ENCODE measurements at regions not wholly inside any gene's neighbourhood (a gene's known extent, or its start where the extent isn't known, plus 50 kb on each side); places are given as distances from the start of the nearest gene placed in this dataset.
A peak's percentile ranks its signal among the peaks of the same experiment; 100 is the strongest.

DNA sequence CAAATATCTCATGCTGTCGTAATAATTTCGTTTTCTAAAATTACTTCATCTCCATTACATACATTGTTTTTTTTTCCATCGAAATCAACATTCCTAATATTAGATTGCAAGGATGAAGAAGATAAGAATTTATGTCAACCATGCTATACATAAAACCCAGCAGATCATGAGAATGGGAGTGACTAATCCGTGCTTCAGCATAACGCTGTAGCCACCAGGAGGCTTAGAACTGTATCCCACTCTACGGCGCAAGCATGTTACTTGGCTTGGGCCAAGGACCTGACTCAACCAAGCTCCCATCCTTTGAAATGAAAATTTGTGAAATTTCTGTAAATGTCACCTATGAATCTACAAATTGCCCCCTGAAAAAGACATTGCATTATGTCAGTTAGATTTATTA is 392.5 kb downstream of the FIGN start:
- Histone ChIP-seq H3K4me3 (ENCODE audit: low read depth, low read length) (no peak overlapping the region), H3K4me1 (ENCODE audit: control insufficient read depth in 1 of 2, insufficient read depth in 2 of 2, low read length in 2 of 2) (no peaks in the 10 kb centered on the region)
- 100% methylated on average over 3 of the region's 7 CpGs for WGBS (ENCODE audit: extremely low coverage, insufficient coverage, insufficient read length)

GRCh38 chr2:163341426-163341825 is 394.4 kb downstream of the FIGN start:
- Histone ChIP-seq H3K79me1 (ENCODE audit: low read length) (no peaks in the 10 kb centered on the region), H3K9ac (ENCODE audit: low read length) (no peak overlapping the region), H3K18ac (ENCODE audit: low read length) (no peak overlapping the region), H3K27me3 (ENCODE audit: insufficient read depth, low read length) (no peaks in the 10 kb centered on the region), H3K23ac (ENCODE audit: low read length) (no peak overlapping the region), H3K4me2 (ENCODE audit: low read length) (no peak overlapping the region), H3K27ac (ENCODE audit: low read depth, low read length) (no peak overlapping the region), H2BK120ac (ENCODE audit: insufficient read depth, low read length, poor library complexity) (no peak overlapping the region), H2BK5ac (ENCODE audit: low read depth, low read length, poor library complexity) (no peak overlapping the region), H2AFZ (ENCODE audit: insufficient read depth, low read length, poor library complexity) (no peak overlapping the region), H3K36me3 (ENCODE audit: control insufficient read depth in 1 of 2, insufficient read depth in 2 of 2, low read length in 2 of 2) (no peaks in the 10 kb centered on the region), H4K8ac (ENCODE audit: low read depth, low read length) (no peak overlapping the region), H3K14ac (ENCODE audit: low read length) (no peak overlapping the region), H2BK12ac (ENCODE audit: low read length) (no peak overlapping the region), H3K79me2 (ENCODE audit: control insufficient read depth, insufficient read depth, low read length, poor library complexity) (no peaks in the 10 kb centered on the region), H4K91ac (ENCODE audit: low read depth, low read length) (no peak overlapping the region), H3K9me3 (ENCODE audit: insufficient read depth, low read depth, low read length) (no peaks in the 10 kb centered on the region), H4K12ac (ENCODE audit: low read depth, low read length) (no peak overlapping the region), H3K4ac (ENCODE audit: low read depth, low read length) (no peak overlapping the region), H3K4me1 (ENCODE audit: control insufficient read depth in 1 of 2, insufficient read depth in 2 of 2, low read length in 2 of 2) (no peaks in the 10 kb centered on the region), H3K4me3 (ENCODE audit: low read depth, low read length) (no peak overlapping the region), H2AK5ac (ENCODE audit: low read length) (no peak overlapping the region)
- no CpG with 5 or more reads among the region's 2 CpGs for WGBS (ENCODE audit: extremely low coverage, insufficient coverage, insufficient read length)
- no peak for DNase-seq

More for the DNA sequence above, 392.5 kb downstream of the FIGN start:
- peaks cover under 1% of the 10 kb centered on the region for H3K79me1 ChIP-seq (ENCODE audit: low read length)
- no peak overlapping the region for H3K27ac ChIP-seq (ENCODE audit: low read depth, low read length)
- H3K23ac ChIP-seq (ENCODE audit: low read length): no peak overlapping the region
- no peaks in the 10 kb centered on the region for H3K36me3 ChIP-seq (ENCODE audit: control insufficient read depth in 1 of 2, insufficient read depth in 2 of 2, low read length in 2 of 2)
- H3K14ac ChIP-seq (ENCODE audit: low read length): no peak overlapping the region
- no peak overlapping the region for H2BK120ac ChIP-seq (ENCODE audit: insufficient read depth, low read length, poor library complexity)
- no peak overlapping the region for H3K4ac ChIP-seq (ENCODE audit: low read depth, low read length)
- no peak overlapping the region for H3K9ac ChIP-seq (ENCODE audit: low read length)
- H3K18ac ChIP-seq (ENCODE audit: low read length): no peak overlapping the region
- H2AK5ac ChIP-seq (ENCODE audit: low read length): no peak overlapping the region
- no peak overlapping the region for H2AFZ ChIP-seq (ENCODE audit: insufficient read depth, low read length, poor library complexity)
- no peak overlapping the region for H4K12ac ChIP-seq (ENCODE audit: low read depth, low read length)
- H4K8ac ChIP-seq (ENCODE audit: low read depth, low read length): no peak overlapping the region
- no peaks in the 10 kb centered on the region for H3K9me3 ChIP-seq (ENCODE audit: insufficient read depth, low read depth, low read length)
- no peak overlapping the region for H2BK12ac ChIP-seq (ENCODE audit: low read length)
- H3K79me2 ChIP-seq (ENCODE audit: control insufficient read depth, insufficient read depth, low read length, poor library complexity): no peaks in the 10 kb centered on the region
- H3K4me2 ChIP-seq (ENCODE audit: low read length): no peak overlapping the region
- H3K27me3 ChIP-seq (ENCODE audit: insufficient read depth, low read length): no peaks in the 10 kb centered on the region
- no peak overlapping the region for H4K91ac ChIP-seq (ENCODE audit: low read depth, low read length)
- H2BK5ac ChIP-seq (ENCODE audit: low read depth, low read length, poor library complexity): no peak overlapping the region
- DNase-seq: peak in 1 of 2 donors; percentile 8

GRCh38 chr2:163338270-163338669 is 397.5 kb downstream of the FIGN start:
- H3K23ac ChIP-seq (ENCODE audit: low read length): no peak overlapping the region
- H3K27me3 ChIP-seq (ENCODE audit: insufficient read depth, low read length): no peaks in the 10 kb centered on the region
- H2BK5ac ChIP-seq (ENCODE audit: low read depth, low read length, poor library complexity): no peak overlapping the region
- no peak overlapping the region for H2AK5ac ChIP-seq (ENCODE audit: low read length)
- H3K9me3 ChIP-seq (ENCODE audit: insufficient read depth, low read depth, low read length): no peaks in the 10 kb centered on the region
- no peak overlapping the region for H4K91ac ChIP-seq (ENCODE audit: low read depth, low read length)
- DNase-seq: no peak
- no CpG with 5 or more reads among the region's 3 CpGs for WGBS (ENCODE audit: extremely low coverage, insufficient coverage, insufficient read length)
- H3K79me2 ChIP-seq (ENCODE audit: control insufficient read depth, insufficient read depth, low read length, poor library complexity): no peaks in the 10 kb centered on the region
- H3K4me2 ChIP-seq (ENCODE audit: low read length): no peak overlapping the region
- no peak overlapping the region for H3K4me3 ChIP-seq (ENCODE audit: low read depth, low read length)
- H3K9ac ChIP-seq (ENCODE audit: low read length): no peak overlapping the region
- H2BK120ac ChIP-seq (ENCODE audit: insufficient read depth, low read length, poor library complexity): no peak overlapping the region
- no peak overlapping the region for H3K4ac ChIP-seq (ENCODE audit: low read depth, low read length)
- H4K8ac ChIP-seq (ENCODE audit: low read depth, low read length): no peak overlapping the region
- H3K18ac ChIP-seq (ENCODE audit: low read length): no peak overlapping the region
- no peaks in the 10 kb centered on the region for H3K79me1 ChIP-seq (ENCODE audit: low read length)
- H2BK12ac ChIP-seq (ENCODE audit: low read length): no peak overlapping the region
- no peak overlapping the region for H2AFZ ChIP-seq (ENCODE audit: insufficient read depth, low read length, poor library complexity)
- H3K27ac ChIP-seq (ENCODE audit: low read depth, low read length): no peak overlapping the region
- H3K14ac ChIP-seq (ENCODE audit: low read length): no peak overlapping the region
- H3K4me1 ChIP-seq (ENCODE audit: control insufficient read depth in 1 of 2, insufficient read depth in 2 of 2, low read length in 2 of 2): no peaks in the 10 kb centered on the region
- no peaks in the 10 kb centered on the region for H3K36me3 ChIP-seq (ENCODE audit: control insufficient read depth in 1 of 2, insufficient read depth in 2 of 2, low read length in 2 of 2)
- H4K12ac ChIP-seq (ENCODE audit: low read depth, low read length): no peak overlapping the region

DNA sequence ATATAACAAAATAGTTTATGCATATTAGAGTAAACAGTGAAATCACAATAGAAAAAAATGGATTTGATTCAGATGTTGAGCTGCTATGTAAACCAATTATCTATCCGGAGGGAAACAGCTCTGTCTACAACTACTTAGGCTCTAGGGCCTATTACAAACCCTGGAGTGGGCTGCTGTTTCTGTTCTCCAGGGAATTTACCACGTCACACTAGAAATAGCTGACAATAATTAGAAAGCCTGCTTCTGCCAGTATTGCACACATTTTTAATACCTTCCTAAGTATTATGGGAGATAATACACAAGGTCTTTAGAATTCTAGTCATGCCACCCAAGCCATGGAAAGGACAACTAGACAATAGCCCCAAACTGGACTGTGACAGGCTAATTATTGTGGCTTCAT is 411.1 kb downstream of the FIGN start:
- Histone ChIP-seq H2AFZ (ENCODE audit: insufficient read depth, low read length, poor library complexity) (no peak overlapping the region), H3K4me1 (ENCODE audit: control insufficient read depth in 1 of 2, insufficient read depth in 2 of 2, low read length in 2 of 2) (no peaks in the 10 kb centered on the region)

More for the DNA sequence above, 411.1 kb downstream of the FIGN start:
- no peak for DNase-seq
- no peak overlapping the region for H3K23ac ChIP-seq (ENCODE audit: low read length)
- no peak overlapping the region for H2AK5ac ChIP-seq (ENCODE audit: low read length)
- H3K79me2 ChIP-seq (ENCODE audit: control insufficient read depth, insufficient read depth, low read length, poor library complexity): no peaks in the 10 kb centered on the region
- no peaks in the 10 kb centered on the region for H3K9me3 ChIP-seq (ENCODE audit: insufficient read depth, low read depth, low read length)
- no peak overlapping the region for H2BK5ac ChIP-seq (ENCODE audit: low read depth, low read length, poor library complexity)
- WGBS (ENCODE audit: extremely low coverage, insufficient coverage, insufficient read length): no CpG with 5 or more reads among the region's 2 CpGs
- no peak overlapping the region for H3K18ac ChIP-seq (ENCODE audit: low read length)
- H4K12ac ChIP-seq (ENCODE audit: low read depth, low read length): no peak overlapping the region
- H3K4me2 ChIP-seq (ENCODE audit: low read length): no peak overlapping the region
- no peak overlapping the region for H3K9ac ChIP-seq (ENCODE audit: low read length)
- H3K4ac ChIP-seq (ENCODE audit: low read depth, low read length): no peak overlapping the region
- no peak overlapping the region for H3K4me3 ChIP-seq (ENCODE audit: low read depth, low read length)
- H2BK120ac ChIP-seq (ENCODE audit: insufficient read depth, low read length, poor library complexity): no peak overlapping the region
- no peaks in the 10 kb centered on the region for H3K36me3 ChIP-seq (ENCODE audit: control insufficient read depth in 1 of 2, insufficient read depth in 2 of 2, low read length in 2 of 2)
- no peaks in the 10 kb centered on the region for H3K27me3 ChIP-seq (ENCODE audit: insufficient read depth, low read length)
- H3K27ac ChIP-seq (ENCODE audit: low read depth, low read length): no peak overlapping the region
- H2BK12ac ChIP-seq (ENCODE audit: low read length): no peak overlapping the region
- H4K91ac ChIP-seq (ENCODE audit: low read depth, low read length): no peak overlapping the region
- H3K79me1 ChIP-seq (ENCODE audit: low read length): no peaks in the 10 kb centered on the region
- no peak overlapping the region for H3K14ac ChIP-seq (ENCODE audit: low read length)
- no peak overlapping the region for H4K8ac ChIP-seq (ENCODE audit: low read depth, low read length)
